Stomach (tissue), 8 donors: ENCODE measurements at regions not wholly inside any gene's neighbourhood (a gene's known extent, or its start where the extent isn't known, plus 50 kb on each side); places are given as distances from the start of the nearest gene placed in this dataset.

Source experiments
- DNase-seq, 2 donors: peaks; one replicate each; pipeline versions ENCODE4 v3.0.0 to v3.0.0-alpha.2; 2013 to 2019
- H3K27ac ChIP-seq, 5 donors: fragments of 200-600 bp in 4 of 5; sonication (generic) in 4 of 5; one replicate each; pipeline ENCODE4 v1.5.1; 2013 to 2019; ENCODE audit warnings: mild to moderate bottlenecking in 1 of 5, moderate library complexity in 1 of 5
- H3K27me3 ChIP-seq, 3 donors: fragments of 200-600 bp; sonication (generic); one replicate each; pipeline ENCODE4 v1.5.1; 2017 to 2019; ENCODE audit warnings: mixed run types in 1 of 3
- H3K36me3 ChIP-seq, 4 donors: fragments of 200-600 bp; sonication (generic); 1 replicate in 3 of 4; 2 replicates in 1 of 4; pipeline ENCODE4 v1.5.1; 2016 to 2019
- H3K4me1 ChIP-seq, 4 donors: fragments of 200-600 bp; sonication (generic); one replicate each; pipeline ENCODE4 v1.5.1; 2016 to 2019
- H3K4me3 ChIP-seq, 4 donors: fragments of 200-600 bp; sonication (generic) in 3 of 4; one replicate each; pipeline ENCODE4 v1.5.1; 2016 to 2019; ENCODE audit warnings: mild to moderate bottlenecking in 1 of 4
- H3K9me3 ChIP-seq, 4 donors: fragments of 200-600 bp; sonication (generic); one replicate each; pipeline ENCODE4 v1.5.1; 2016 to 2019
- EP300 ChIP-seq: sonication (generic); formaldehyde crosslinking; IDR thresholded peaks from one replicate; pipeline ENCODE4 v1.6.1; 2017; ENCODE audit warnings: antibody characterized with exemption
- POLR2A ChIP-seq, 4 donors: fragments of 450-650 bp; IDR thresholded peaks; one replicate each; pipeline ENCODE4 v1.6.1; 2016; ENCODE audit warnings: antibody characterized with exemption in 4 of 4, control low read depth in 2 of 4, mild to moderate bottlenecking in 1 of 4, moderate library complexity in 1 of 4
- POLR2AphosphoS5 ChIP-seq, 3 donors: sonication (generic); formaldehyde crosslinking; IDR thresholded peaks; one replicate each; pipeline ENCODE4 v1.6.1; 2016; ENCODE audit warnings: antibody characterized with exemption in 3 of 3
- WGBS, 5 donors: extraction: QIAGEN DNeasy Blood & Tissue Kit in 3 of 5; methylation state at CpG; one replicate each; pipeline versions ENCODE4 v1.1.5 to v1.1.7; 2013 to 2018; 5-methylcytosine and 5-hydroxymethylcytosine counted together
- intact Hi-C: fragments of 100-400 bp; cut with DNase I; formaldehyde crosslinking; loops from one replicate; pipeline ENCODE4 v1.15.1; 2023; ENCODE audit warnings: low total_unique reads
- TF ChIP-seq, protein P1 (sequence below), 7 experiments: fragments of 450-650 bp in 4 of 7; fragments of 200-600 bp in 3 of 7; sonication (generic) in 3 of 7; IDR thresholded peaks; one replicate each; pipeline ENCODE4 v1.5.1; 2016 to 2019; ENCODE audit warnings: antibody characterized with exemption in 7 of 7, control low read depth in 2 of 7, mild to moderate bottlenecking in 1 of 7
- donor health status: healthy with polysubstance abuse.
- donor health status: Bipolar disorder and iron deficiency.
- donor health status: healthy.

DNA sequence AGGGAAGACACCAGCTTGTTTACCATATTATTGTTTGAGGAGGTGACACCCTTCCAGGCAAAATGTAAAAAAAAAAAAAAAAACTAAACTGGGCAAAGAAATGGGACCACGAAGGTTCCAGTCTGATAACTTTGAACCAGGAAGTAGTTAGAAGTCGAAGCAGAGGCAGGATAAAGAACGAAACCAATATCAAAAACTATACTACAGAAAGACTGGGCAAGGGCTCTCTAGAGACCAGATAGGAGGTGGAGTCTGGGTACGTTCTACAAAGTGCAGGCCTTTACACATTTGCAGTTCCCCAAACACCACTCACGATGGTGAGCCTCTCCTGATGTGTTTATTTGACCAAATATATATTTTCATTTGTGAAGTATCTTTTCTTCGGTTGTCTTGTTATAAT lies 125.7 kb upstream of the CDK1 start:
- TF ChIP-seq, protein P1, sequence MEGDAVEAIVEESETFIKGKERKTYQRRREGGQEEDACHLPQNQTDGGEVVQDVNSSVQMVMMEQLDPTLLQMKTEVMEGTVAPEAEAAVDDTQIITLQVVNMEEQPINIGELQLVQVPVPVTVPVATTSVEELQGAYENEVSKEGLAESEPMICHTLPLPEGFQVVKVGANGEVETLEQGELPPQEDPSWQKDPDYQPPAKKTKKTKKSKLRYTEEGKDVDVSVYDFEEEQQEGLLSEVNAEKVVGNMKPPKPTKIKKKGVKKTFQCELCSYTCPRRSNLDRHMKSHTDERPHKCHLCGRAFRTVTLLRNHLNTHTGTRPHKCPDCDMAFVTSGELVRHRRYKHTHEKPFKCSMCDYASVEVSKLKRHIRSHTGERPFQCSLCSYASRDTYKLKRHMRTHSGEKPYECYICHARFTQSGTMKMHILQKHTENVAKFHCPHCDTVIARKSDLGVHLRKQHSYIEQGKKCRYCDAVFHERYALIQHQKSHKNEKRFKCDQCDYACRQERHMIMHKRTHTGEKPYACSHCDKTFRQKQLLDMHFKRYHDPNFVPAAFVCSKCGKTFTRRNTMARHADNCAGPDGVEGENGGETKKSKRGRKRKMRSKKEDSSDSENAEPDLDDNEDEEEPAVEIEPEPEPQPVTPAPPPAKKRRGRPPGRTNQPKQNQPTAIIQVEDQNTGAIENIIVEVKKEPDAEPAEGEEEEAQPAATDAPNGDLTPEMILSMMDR (IDR thresholded peaks at IDR 0.05) = no peak
- no peak for TF ChIP-seq POLR2AphosphoS5 (IDR thresholded peaks at IDR 0.05)
- no peak for TF ChIP-seq POLR2A (IDR thresholded peaks at IDR 0.05)
- no peak for TF ChIP-seq EP300
- intact Hi-C loops = no loop called here

DNA sequence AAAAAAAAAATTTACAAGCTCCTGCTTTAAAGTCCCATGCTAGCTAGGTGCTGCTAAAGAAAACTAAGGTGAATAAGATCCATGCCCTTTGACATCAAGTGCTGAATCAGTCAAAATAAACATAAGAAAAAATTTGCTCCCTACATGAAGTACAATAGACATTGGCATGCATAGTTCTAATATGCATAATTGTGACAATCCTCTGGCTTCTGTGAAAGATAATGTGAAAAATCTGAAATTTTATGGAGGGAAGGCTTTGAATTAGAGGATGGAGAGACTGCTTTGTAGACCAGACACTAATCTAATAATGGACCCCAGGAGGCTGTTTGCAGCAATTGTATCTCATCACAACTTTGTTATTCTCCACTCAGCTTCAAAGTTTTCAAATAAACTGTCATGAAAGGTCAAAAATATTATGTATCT lies 127.9 kb upstream of the CDK1 start:
- no peak for DNase-seq
- intact Hi-C loops = no loop called here

More for the DNA sequence above, 125.7 kb upstream of the CDK1 start:
- peaks cover 0 to 9% (median 2%) of the 10 kb centered on the region in 4 donors for H3K4me1 ChIP-seq
- no peak for DNase-seq
- H3K27me3 ChIP-seq = no peaks in the 10 kb centered on the region
- WGBS, 5 donors = 69 to 78% (median 75%) methylated on average over 6 of the region's 6 CpGs
- H3K4me3 ChIP-seq = no peak overlapping the region
- no peak overlapping the region for H3K27ac ChIP-seq
- H3K36me3 ChIP-seq = no peaks in the 10 kb centered on the region
- no peaks in the 10 kb centered on the region for H3K9me3 ChIP-seq

DNA sequence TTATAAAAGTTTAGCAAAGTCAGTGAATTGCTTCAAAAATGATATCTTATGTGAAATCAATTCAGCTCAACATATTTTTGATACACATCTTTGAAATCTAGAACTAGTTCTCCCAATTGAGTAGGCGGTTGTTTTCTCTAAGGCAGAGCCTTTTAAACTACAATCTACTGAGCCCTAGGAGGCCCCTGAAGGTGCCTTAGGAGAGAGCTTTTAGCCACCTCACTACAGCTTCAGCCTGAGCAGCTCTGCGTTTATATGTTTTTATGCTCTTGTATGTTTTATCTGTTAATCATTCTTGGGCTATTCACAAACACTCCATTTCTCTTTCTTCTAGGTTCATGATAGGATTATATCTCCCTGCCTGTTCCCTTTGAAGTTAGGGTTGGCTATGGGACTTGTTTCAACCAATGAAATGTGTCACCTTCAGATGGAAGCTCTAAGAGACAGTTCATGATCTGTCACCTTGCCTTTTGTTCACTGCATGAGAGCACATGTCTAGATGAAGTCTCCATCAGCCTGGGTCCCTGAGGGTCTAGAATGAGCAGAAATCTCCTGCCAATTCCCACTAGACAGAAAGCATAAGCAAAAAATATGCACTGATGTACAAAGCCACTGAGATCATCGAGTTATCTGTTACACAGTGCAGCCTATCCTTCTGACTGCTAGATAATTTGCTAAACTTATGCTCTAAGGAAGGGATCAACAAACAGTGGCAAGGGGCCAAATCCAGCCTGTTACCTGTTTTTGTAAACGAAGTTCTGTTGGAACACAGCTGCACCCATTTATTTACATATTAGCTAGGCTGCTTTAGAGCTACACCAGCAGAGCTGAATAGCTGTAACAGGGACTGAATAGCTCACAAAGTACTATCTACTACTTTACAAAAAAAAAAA lies 128.5 kb upstream of the CDK1 start:
- Histone ChIP-seq H3K36me3 (no peaks in the 10 kb centered on the region), H3K27me3 (no peaks in the 10 kb centered on the region), H3K9me3 (no peaks in the 10 kb centered on the region), H3K27ac (no peak overlapping the region), H3K4me1 (peaks cover 0 to 12% (median 4%) of the 10 kb centered on the region in 4 donors), H3K4me3 (no peak overlapping the region)
- intact Hi-C loops = loop anchor here (5.0 kb wide), 1 partner anchor 207 kb away; no protein-coding TSS in a partner anchor
- DNase-seq = peak in 1 of 2 donors; percentile 22
- TF ChIP-seq, protein P1 (IDR thresholded peaks at IDR 0.05) = no peak
- TF ChIP-seq EP300 (no peak), POLR2AphosphoS5 (IDR thresholded peaks at IDR 0.05) (no peak), POLR2A (IDR thresholded peaks at IDR 0.05) (no peak)
- 38 to 55% (median 43%) methylated on average over 4 of the region's 4 CpGs for WGBS, 5 donors

More for the DNA sequence above, 127.9 kb upstream of the CDK1 start:
- Histone ChIP-seq H3K9me3 (no peaks in the 10 kb centered on the region), H3K27me3 (no peaks in the 10 kb centered on the region), H3K36me3 (no peaks in the 10 kb centered on the region), H3K4me1 (peaks cover 0 to 12% (median 4%) of the 10 kb centered on the region in 4 donors), H3K4me3 (no peak overlapping the region), H3K27ac (no peak overlapping the region)
- TF ChIP-seq POLR2A (IDR thresholded peaks at IDR 0.05) (no peak), POLR2AphosphoS5 (IDR thresholded peaks at IDR 0.05) (no peak), EP300 (no peak)
- TF ChIP-seq, protein P1 (IDR thresholded peaks at IDR 0.05) = no peak

DNA sequence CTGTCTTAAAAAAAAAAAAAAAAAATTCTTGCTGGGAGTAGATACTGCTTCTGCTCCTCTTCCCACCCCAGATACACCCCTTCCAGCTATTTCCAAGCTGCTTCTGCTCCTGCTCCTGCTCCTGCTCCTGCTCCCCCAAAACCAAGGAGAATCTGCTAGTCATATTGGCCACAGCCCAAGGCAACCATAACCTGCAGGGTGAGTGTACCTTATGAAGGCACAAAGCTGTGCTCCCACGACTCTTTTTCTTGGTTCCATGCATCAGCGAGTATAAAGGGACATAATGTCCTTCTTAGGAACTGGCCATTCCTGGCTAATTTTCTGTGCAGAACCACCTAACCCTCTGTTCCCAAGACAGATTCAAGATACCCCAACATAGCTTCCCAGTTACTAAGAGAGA lies 129.5 kb upstream of the CDK1 start:
- Histone ChIP-seq H3K4me1 (peaks cover 0 to 12% (median 4%) of the 10 kb centered on the region in 4 donors), H3K9me3 (no peaks in the 10 kb centered on the region), H3K27ac (no peak overlapping the region), H3K27me3 (no peaks in the 10 kb centered on the region), H3K4me3 (no peak overlapping the region), H3K36me3 (no peaks in the 10 kb centered on the region)
- no peak for DNase-seq
- no peak for TF ChIP-seq POLR2AphosphoS5 (IDR thresholded peaks at IDR 0.05)
- TF ChIP-seq EP300 = no peak
- TF ChIP-seq, protein P1 (IDR thresholded peaks at IDR 0.05) = no peak
- no peak for TF ChIP-seq POLR2A (IDR thresholded peaks at IDR 0.05)
- intact Hi-C loops = loop anchor here (5.0 kb wide), 1 partner anchor 206 kb away; no protein-coding TSS in a partner anchor
- 64 to 78% (median 66%) methylated on average over 2 of the region's 2 CpGs for WGBS, 5 donors
